ENCODE measurements at regions not wholly inside any gene's neighbourhood (a gene's known extent, or its start where the extent isn't known, plus 50 kb on each side); places are given as distances from the start of the nearest gene placed in this dataset.
A peak's percentile ranks its signal among the peaks of the same experiment; 100 is the strongest.

- TF ChIP-seq CTCF (conservative IDR thresholded peaks at IDR 0.05) (peak; percentile 71), EZH2 (IDR thresholded peaks at IDR 0.05; ENCODE audit: low read depth) (no peak)
These were observed 311.9 kb downstream of the DAD1 start for GRCh38 chr14:22276913-22277816.

All from PC-9 (cell line).